Common myeloid progenitor, CD34-positive (primary cell): ENCODE measurements at regions not wholly inside any gene's neighbourhood (a gene's known extent, or its start where the extent isn't known, plus 50 kb on each side); places are given as distances from the start of the nearest gene placed in this dataset.

ENCODE experiments used
- CTCF ChIA-PET: fragments of 350-600 bp; sonication (Branson Sonifier 250); formaldehyde crosslinking; loops from one replicate; lab custom pipeline; 2021; ENCODE audit warnings: antibody characterized with exemption; lab: Charles Lee
- POLR2A ChIA-PET: fragments of 350-600 bp; sonication (Branson Sonifier 250); formaldehyde crosslinking; loops from one replicate; lab custom pipeline; 2021; ENCODE audit warnings: antibody characterized with exemption; lab: Charles Lee
- DNase-seq, 3 donors: peaks; one replicate each; pipeline versions ENCODE4 v3.0.0 to v3.0.0-alpha.2; 2013
- H3K27ac ChIP-seq, 2 experiments: 1 replicate in 1 of 2; 2 replicates in 1 of 2; pipeline ENCODE4 v1.7.0; 2013; ENCODE audit warnings: inconsistent platforms in 2 of 2, low read length in 2 of 2, mild to moderate bottlenecking in 2 of 2, low read depth in 1 of 2, moderate library complexity in 1 of 2; ENCODE audit not compliant: severe bottlenecking in 2 of 2, insufficient read depth in 1 of 2, poor library complexity in 1 of 2
- H3K27me3 ChIP-seq, 5 experiments: replicated peaks in 2 of 5; 1 replicate in 3 of 5; 2 replicates in 2 of 5; pipeline versions ENCODE4 v1.6.1 to v1.7.0; 2013; ENCODE audit warnings: low read length in 4 of 5, mild to moderate bottlenecking in 2 of 5, moderate library complexity in 2 of 5, inconsistent platforms in 1 of 5; ENCODE audit not compliant: insufficient read depth in 5 of 5, control insufficient read depth in 4 of 5
- H3K36me3 ChIP-seq, 4 experiments: 1 replicate in 2 of 4; 2 replicates in 2 of 4; pipeline versions ENCODE4 v1.6.1 to v1.7.0; 2013; ENCODE audit warnings: low read length in 3 of 4, control low read depth in 1 of 4, mild to moderate bottlenecking in 1 of 4; ENCODE audit not compliant: control insufficient read depth in 4 of 4, insufficient read depth in 4 of 4
- H3K4me1 ChIP-seq, 4 experiments: 1 replicate in 3 of 4; 2 replicates in 1 of 4; pipeline versions ENCODE4 v1.6.1 to v1.7.1; 2013; ENCODE audit warnings: low read length in 3 of 4, mild to moderate bottlenecking in 3 of 4, control low read depth in 1 of 4, inconsistent platforms in 1 of 4, moderate library complexity in 1 of 4; ENCODE audit not compliant: control insufficient read depth in 4 of 4, insufficient read depth in 4 of 4; ENCODE audit errors: control extremely low read depth in 1 of 4
- H3K4me3 ChIP-seq, 7 experiments: 1 replicate in 4 of 7; 2 replicates in 3 of 7; pipeline versions ENCODE4 v1.5.1 to v1.7.0; 2013; ENCODE audit warnings: mild to moderate bottlenecking in 7 of 7, low read length in 6 of 7, moderate library complexity in 6 of 7, inconsistent platforms in 2 of 7, low read depth in 2 of 7, control low read depth in 1 of 7; ENCODE audit not compliant: insufficient read depth in 4 of 7, control insufficient read depth in 1 of 7; ENCODE audit errors: extremely low read depth in 1 of 7
- H3K9me3 ChIP-seq, 5 experiments: 1 replicate in 4 of 5; 2 replicates in 1 of 5; pipeline versions ENCODE4 v1.6.1 to v1.7.1; 2013; ENCODE audit warnings: low read length in 4 of 5, mild to moderate bottlenecking in 2 of 5, inconsistent platforms in 1 of 5, low read depth in 1 of 5, moderate library complexity in 1 of 5; ENCODE audit not compliant: control insufficient read depth in 4 of 5, insufficient read depth in 2 of 5; ENCODE audit errors: control extremely low read depth in 1 of 5
- WGBS: methylation state at CpG from one replicate; pipeline ENCODE4 v1.1.5; 2013; ENCODE audit not compliant: insufficient coverage; 5-methylcytosine and 5-hydroxymethylcytosine counted together

GRCh38 chr6:44576132-44576631 lies 188.7 kb downstream of the CDC5L start:
- CTCF ChIA-PET: no interaction called here
- no CpG with 5 or more reads among the region's 1 CpG for WGBS

DNA sequence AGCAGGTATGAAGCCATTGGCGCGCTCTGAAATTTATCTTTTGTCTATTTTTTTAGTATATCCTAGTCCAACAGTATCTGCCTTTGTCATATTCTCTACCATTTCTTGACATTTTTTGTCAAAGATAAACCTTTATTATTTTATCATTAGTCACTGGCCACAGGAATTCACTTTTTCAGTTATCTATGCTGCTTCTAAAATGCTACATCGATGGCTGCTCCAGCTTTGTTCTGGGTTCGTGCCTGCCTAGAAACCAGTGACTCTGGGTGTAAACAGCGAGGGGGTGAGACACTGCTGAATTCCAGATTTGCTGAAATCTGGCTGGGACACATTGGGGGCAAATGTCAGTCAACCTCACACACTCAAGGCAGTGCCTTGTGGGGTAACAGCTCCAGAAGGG lies 193.4 kb downstream of the CDC5L start:
- 86% methylated on average over 3 of the region's 5 CpGs for WGBS
- Histone ChIP-seq H3K36me3 (no peaks in the 10 kb centered on the region), H3K4me1 (no peaks in the 10 kb centered on the region), H3K27ac (no peak overlapping the region), H3K4me3 (no peak overlapping the region), H3K27me3 (no peaks in the 10 kb centered on the region), H3K9me3 (peaks cover 0 to 13% (median 5%) of the 10 kb centered on the region in 5 experiments)
- no peak for DNase-seq
- ChIA-PET POLR2A (no interaction called here), CTCF (interaction anchor here (1.4 kb wide), 1 partner anchor 11 kb away, joined by 3 read pairs; no protein-coding TSS in a partner anchor)

More at GRCh38 chr6:44576132-44576631, 188.7 kb downstream of the CDC5L start:
- Histone ChIP-seq H3K36me3 (no peaks in the 10 kb centered on the region), H3K27me3 (no peaks in the 10 kb centered on the region), H3K27ac (no peak overlapping the region), H3K4me3 (no peak overlapping the region), H3K9me3 (no peaks in the 10 kb centered on the region), H3K4me1 (no peaks in the 10 kb centered on the region)
- POLR2A ChIA-PET: no interaction called here
- DNase-seq: no peak

DNA sequence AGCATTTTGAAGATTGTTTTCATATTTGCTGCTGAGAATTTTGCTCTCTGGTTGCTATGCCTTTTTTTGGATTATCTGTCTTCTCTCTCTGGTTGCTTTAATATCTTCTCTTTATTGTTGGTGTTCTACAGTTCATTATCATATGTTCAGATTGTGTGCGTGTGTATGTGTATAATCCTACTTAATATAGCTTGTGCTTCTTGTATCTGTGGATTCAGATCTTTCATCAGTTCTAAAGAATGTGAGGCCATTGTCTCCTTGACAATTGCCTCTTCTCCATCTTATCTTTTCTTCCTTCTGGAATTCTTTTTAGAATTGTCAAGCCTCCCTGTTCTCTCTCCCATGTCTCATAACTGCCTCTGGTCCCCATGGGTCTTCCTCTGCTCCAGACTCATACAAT lies 195.4 kb downstream of the CDC5L start:
- no peak overlapping the region for H3K27ac ChIP-seq

GRCh38 chr6:44590471-44590870 lies 203.0 kb downstream of the CDC5L start:
- ChIA-PET POLR2A (no interaction called here), CTCF (interaction anchor here (1.7 kb wide), 1 partner anchor 1135 kb away, joined by 3 read pairs; no protein-coding TSS in a partner anchor)
- no peaks in the 10 kb centered on the region for H3K9me3 ChIP-seq
- H3K36me3 ChIP-seq: no peaks in the 10 kb centered on the region
- no peaks in the 10 kb centered on the region for H3K27me3 ChIP-seq
- H3K27ac ChIP-seq: no peak overlapping the region
- DNase-seq: no peak
- no peak overlapping the region for H3K4me3 ChIP-seq
- WGBS: no CpG with 5 or more reads among the region's 1 CpG
- peaks cover 0 to 15% (median 6%) of the 10 kb centered on the region in 4 experiments for H3K4me1 ChIP-seq

More for the DNA sequence above, 195.4 kb downstream of the CDC5L start:
- Histone ChIP-seq H3K4me1 (no peaks in the 10 kb centered on the region), H3K4me3 (no peak overlapping the region), H3K27me3 (no peaks in the 10 kb centered on the region), H3K9me3 (peaks cover 0 to 13% (median 5%) of the 10 kb centered on the region in 5 experiments), H3K36me3 (no peaks in the 10 kb centered on the region)
- WGBS: no CpG with 5 or more reads among the region's 1 CpG
- ChIA-PET POLR2A (no interaction called here), CTCF (interaction anchor here (0.9 to 1.4 kb wide), 3 partner anchors 10 to 85 kb away, joined by 3 to 4 read pairs (median 3); no protein-coding TSS in a partner anchor)
- DNase-seq: no peak

DNA sequence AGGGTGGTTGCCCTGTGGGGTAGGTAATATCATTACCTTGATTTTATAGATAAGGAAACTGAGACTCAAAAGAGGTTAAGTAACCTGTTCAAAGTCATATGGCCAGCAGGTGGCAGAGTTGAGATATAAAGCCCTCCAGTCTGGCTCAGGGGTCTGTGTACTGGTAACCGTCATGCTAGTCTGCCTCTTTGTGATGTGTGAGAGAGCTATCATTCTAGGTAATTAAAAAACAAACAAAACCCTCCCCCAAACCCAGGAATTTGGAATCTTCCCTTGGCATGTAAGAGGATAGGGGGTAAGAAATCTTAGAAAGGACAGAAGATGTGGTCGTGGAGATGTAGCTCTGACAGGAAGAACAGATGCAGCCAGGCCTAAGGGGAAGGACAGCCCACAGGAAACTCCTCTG lies 206.0 kb downstream of the CDC5L start:
- ChIA-PET POLR2A (no interaction called here), CTCF (interaction anchor here (0.7 to 3.9 kb wide), 8 partner anchors 8 to 1337 kb away, joined by 3 to 24 read pairs (median 4); no protein-coding TSS in a partner anchor)
- H3K36me3 ChIP-seq: no peaks in the 10 kb centered on the region
- no peak overlapping the region for H3K27ac ChIP-seq
- H3K4me1 ChIP-seq: peaks cover 0 to 15% (median 6%) of the 10 kb centered on the region in 4 experiments
- no peaks in the 10 kb centered on the region for H3K9me3 ChIP-seq
- 20% methylated on average over 1 of the region's 2 CpGs for WGBS
- peak; percentile 72 to 86 (median 83) for DNase-seq
- H3K4me3 ChIP-seq: no peak overlapping the region
- H3K27me3 ChIP-seq: no peaks in the 10 kb centered on the region

- CTCF ChIA-PET: interaction anchor here (1.0 to 3.9 kb wide), 3 partner anchors 118 to 1327 kb away, joined by 3 to 24 read pairs (median 4); no protein-coding TSS in a partner anchor
- WGBS: no CpG with 5 or more reads among the region's 4 CpGs
- H3K4me3 ChIP-seq: no peak overlapping the region
- H3K4me1 ChIP-seq: peaks cover 0 to 15% (median 6%) of the 10 kb centered on the region in 4 experiments
- H3K27ac ChIP-seq: no peak overlapping the region
- peak in 1 of 3 donors; percentile 19 for DNase-seq
- no peaks in the 10 kb centered on the region for H3K36me3 ChIP-seq
- POLR2A ChIA-PET: no interaction called here
- H3K27me3 ChIP-seq: no peaks in the 10 kb centered on the region
- H3K9me3 ChIP-seq: no peaks in the 10 kb centered on the region
Measured at GRCh38 chr6:44594481-44594880, 207.0 kb downstream of the CDC5L start.

GRCh38 chr6:44598679-44599078 lies 211.2 kb downstream of the CDC5L start:
- DNase-seq: no peak
- Histone ChIP-seq H3K27me3 (no peaks in the 10 kb centered on the region), H3K4me1 (peaks cover 0 to 13% (median 6%) of the 10 kb centered on the region in 4 experiments), H3K36me3 (no peaks in the 10 kb centered on the region), H3K27ac (no peak overlapping the region), H3K9me3 (no peaks in the 10 kb centered on the region), H3K4me3 (no peak overlapping the region)
- POLR2A ChIA-PET: interaction anchor here (1.2 kb wide), 1 partner anchor 40 kb away, joined by 3 read pairs; no protein-coding TSS in a partner anchor
- CTCF ChIA-PET: interaction anchor here (0.6 kb wide), 1 partner anchor 48 kb away, joined by 4 read pairs; no protein-coding TSS in a partner anchor
- 87% methylated on average over 5 of the region's 5 CpGs for WGBS
